Ammon's horn (tissue), 1 donor: ENCODE measurements at regions not wholly inside any gene's neighbourhood (a gene's known extent, or its start where the extent isn't known, plus 50 kb on each side); places are given as distances from the start of the nearest gene placed in this dataset.
"Not testable (repeated sequence)": the region's sequence is repeated elsewhere in the genome, so short reads cannot be mapped to it uniquely, and the experiment has no call there.

Source experiments
- DNase-seq: peaks from one replicate; pipeline ENCODE4 v3.0.0-alpha.2; 2016; ENCODE audit warnings: low spot score

- DNase-seq: no peak
Measured at GRCh38 chr2:33975498-33975897, 376.4 kb upstream of the FAM98A start.

- DNase-seq: no peak
Measured at GRCh38 chr2:33967103-33967502, 368.0 kb upstream of the FAM98A start.

GRCh38 chr2:33958591-33958990 is 359.5 kb upstream of the FAM98A start:
- DNase-seq: no peak

GRCh38 chr2:33949371-33949770 is 350.3 kb upstream of the FAM98A start:
- DNase-seq: no peak

GRCh38 chr2:33946193-33946592 is 347.1 kb upstream of the FAM98A start:
- no peak for DNase-seq

GRCh38 chr2:33933203-33933602 is 334.1 kb upstream of the FAM98A start:
- no peak for DNase-seq

- DNase-seq: no peak
Measured at GRCh38 chr2:33931164-33931563, 332.1 kb upstream of the FAM98A start.

GRCh38 chr2:33929467-33929866 is 330.4 kb upstream of the FAM98A start:
- DNase-seq: no peak

GRCh38 chr2:33927756-33928155 is 328.7 kb upstream of the FAM98A start:
- DNase-seq: no peak

- DNase-seq: no peak
Measured at GRCh38 chr2:33925311-33925710, 326.2 kb upstream of the FAM98A start.

GRCh38 chr2:33924586-33925169 is 325.6 kb upstream of the FAM98A start:
- DNase-seq: no peak

GRCh38 chr2:33917252-33917651 is 318.2 kb upstream of the FAM98A start:
- DNase-seq: no peak

GRCh38 chr2:33913071-33913616 is 314.0 kb upstream of the FAM98A start:
- no peak for DNase-seq

- no peak for DNase-seq
Measured at GRCh38 chr2:33911327-33911726, 312.2 kb upstream of the FAM98A start.

GRCh38 chr2:33909945-33910695 is 311.0 kb upstream of the FAM98A start:
- DNase-seq: no peak

GRCh38 chr2:33907866-33908265 is 308.8 kb upstream of the FAM98A start:
- DNase-seq: no peak

GRCh38 chr2:33906129-33906528 is 307.0 kb upstream of the FAM98A start:
- DNase-seq: not testable (repeated sequence)

- DNase-seq: no peak
Measured at GRCh38 chr2:33904801-33905200, 305.7 kb upstream of the FAM98A start.

GRCh38 chr2:33903701-33904100 is 304.6 kb upstream of the FAM98A start:
- DNase-seq: no peak

- DNase-seq: no peak
Measured at GRCh38 chr2:33903215-33903614, 304.1 kb upstream of the FAM98A start.

GRCh38 chr2:33900610-33901009 is 301.5 kb upstream of the FAM98A start:
- no peak for DNase-seq

GRCh38 chr2:33897741-33898140 is 298.6 kb upstream of the FAM98A start:
- no peak for DNase-seq

- peak; percentile 59 for DNase-seq
Measured at GRCh38 chr2:33893824-33894223, 294.7 kb upstream of the FAM98A start.

- DNase-seq: peak; percentile 25
Measured at GRCh38 chr2:33891616-33892015, 292.5 kb upstream of the FAM98A start.
